ENCODE measurements at regions not wholly inside any gene's neighbourhood (a gene's known extent, or its start where the extent isn't known, plus 50 kb on each side); places are given as distances from the start of the nearest gene placed in this dataset.

DNA sequence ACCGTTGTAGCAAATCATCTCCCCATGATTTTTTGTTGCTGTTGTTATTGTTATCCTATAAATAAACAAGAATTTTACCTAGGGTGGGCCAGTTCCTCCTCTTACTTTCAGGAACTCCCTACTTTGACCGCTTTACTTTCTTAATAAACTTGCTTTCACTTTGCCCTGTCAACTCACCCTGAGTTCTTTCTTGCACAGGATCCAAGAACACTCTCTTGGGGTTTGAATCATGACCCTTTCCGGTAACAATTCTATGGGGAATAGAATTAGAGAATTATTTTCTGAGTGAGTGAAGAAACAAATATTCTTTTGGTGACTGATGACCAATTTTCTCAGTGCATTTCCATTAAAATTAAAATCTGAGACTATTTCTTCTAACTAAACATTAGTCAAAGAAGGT lies 584.0 kb upstream of the TENM3 start:
- no peak for TF ChIP-seq ZNF274 (IDR thresholded peaks at IDR 0.05; ENCODE audit: low read depth, low read length)
- no peak for TF ChIP-seq SUZ12 (IDR thresholded peaks at IDR 0.05; ENCODE audit: extremely low read depth, insufficient read depth, insufficient read length)

All from NT2/D1 (cell line).